ENCODE measurements at regions not wholly inside any gene's neighbourhood (a gene's known extent, or its start where the extent isn't known, plus 50 kb on each side); places are given as distances from the start of the nearest gene placed in this dataset.

- Histone ChIP-seq H3K9me3 (ENCODE audit: control insufficient read depth in 3 of 3, low read length in 3 of 3) (no peaks in the 10 kb centered on the region), H3K4me1 (ENCODE audit: control insufficient read depth in 3 of 3, insufficient read depth in 3 of 3, low read length in 3 of 3) (no peaks in the 10 kb centered on the region), H3K27ac (ENCODE audit: low read depth, low read length) (no peak overlapping the region), H3K9ac (ENCODE audit: low read depth in 1 of 3, low read length in 3 of 3) (no peak overlapping the region), H3K4me3 (ENCODE audit: low read length in 3 of 3) (no peak overlapping the region), H3K27me3 (ENCODE audit: control insufficient read depth in 3 of 3, insufficient read depth in 3 of 3, low read length in 3 of 3) (no peaks in the 10 kb centered on the region), H3K36me3 (ENCODE audit: control insufficient read depth in 3 of 3, insufficient read depth in 3 of 3, low read length in 3 of 3) (no peaks in the 10 kb centered on the region)
Observed at GRCh38 chr5:29240379-29240778, 1953.1 kb upstream of the CDH6 start.

GRCh38 chr5:29239606-29240005 is 1953.9 kb upstream of the CDH6 start:
- Histone ChIP-seq H3K27ac (ENCODE audit: low read depth, low read length) (no peak overlapping the region), H3K27me3 (ENCODE audit: control insufficient read depth in 3 of 3, insufficient read depth in 3 of 3, low read length in 3 of 3) (no peaks in the 10 kb centered on the region), H3K9ac (ENCODE audit: low read depth in 1 of 3, low read length in 3 of 3) (no peak overlapping the region), H3K4me3 (ENCODE audit: low read length in 3 of 3) (no peak overlapping the region), H3K4me1 (ENCODE audit: control insufficient read depth in 3 of 3, insufficient read depth in 3 of 3, low read length in 3 of 3) (no peaks in the 10 kb centered on the region), H3K36me3 (ENCODE audit: control insufficient read depth in 3 of 3, insufficient read depth in 3 of 3, low read length in 3 of 3) (no peaks in the 10 kb centered on the region), H3K9me3 (ENCODE audit: control insufficient read depth in 3 of 3, low read length in 3 of 3) (no peaks in the 10 kb centered on the region)

GRCh38 chr5:29238115-29238514 is 1955.4 kb upstream of the CDH6 start:
- Histone ChIP-seq H3K36me3 (ENCODE audit: control insufficient read depth in 3 of 3, insufficient read depth in 3 of 3, low read length in 3 of 3) (no peaks in the 10 kb centered on the region), H3K27me3 (ENCODE audit: control insufficient read depth in 3 of 3, insufficient read depth in 3 of 3, low read length in 3 of 3) (no peaks in the 10 kb centered on the region), H3K27ac (ENCODE audit: low read depth, low read length) (no peak overlapping the region), H3K9me3 (ENCODE audit: control insufficient read depth in 3 of 3, low read length in 3 of 3) (no peaks in the 10 kb centered on the region), H3K9ac (ENCODE audit: low read depth in 1 of 3, low read length in 3 of 3) (no peak overlapping the region), H3K4me1 (ENCODE audit: control insufficient read depth in 3 of 3, insufficient read depth in 3 of 3, low read length in 3 of 3) (no peaks in the 10 kb centered on the region), H3K4me3 (ENCODE audit: low read length in 3 of 3) (no peak overlapping the region)

- Histone ChIP-seq H3K4me3 (ENCODE audit: low read length in 3 of 3) (no peak overlapping the region), H3K27ac (ENCODE audit: low read depth, low read length) (no peak overlapping the region), H3K4me1 (ENCODE audit: control insufficient read depth in 3 of 3, insufficient read depth in 3 of 3, low read length in 3 of 3) (no peaks in the 10 kb centered on the region), H3K9me3 (ENCODE audit: control insufficient read depth in 3 of 3, low read length in 3 of 3) (no peaks in the 10 kb centered on the region), H3K9ac (ENCODE audit: low read depth in 1 of 3, low read length in 3 of 3) (no peak overlapping the region), H3K36me3 (ENCODE audit: control insufficient read depth in 3 of 3, insufficient read depth in 3 of 3, low read length in 3 of 3) (no peaks in the 10 kb centered on the region), H3K27me3 (ENCODE audit: control insufficient read depth in 3 of 3, insufficient read depth in 3 of 3, low read length in 3 of 3) (no peaks in the 10 kb centered on the region)
Observed at GRCh38 chr5:29231154-29231553, 1962.3 kb upstream of the CDH6 start.

- Histone ChIP-seq H3K36me3 (ENCODE audit: control insufficient read depth in 3 of 3, insufficient read depth in 3 of 3, low read length in 3 of 3) (no peaks in the 10 kb centered on the region), H3K9ac (ENCODE audit: low read depth in 1 of 3, low read length in 3 of 3) (no peak overlapping the region), H3K4me3 (ENCODE audit: low read length in 3 of 3) (no peak overlapping the region), H3K27me3 (ENCODE audit: control insufficient read depth in 3 of 3, insufficient read depth in 3 of 3, low read length in 3 of 3) (no peaks in the 10 kb centered on the region), H3K4me1 (ENCODE audit: control insufficient read depth in 3 of 3, insufficient read depth in 3 of 3, low read length in 3 of 3) (no peaks in the 10 kb centered on the region), H3K9me3 (ENCODE audit: control insufficient read depth in 3 of 3, low read length in 3 of 3) (no peaks in the 10 kb centered on the region), H3K27ac (ENCODE audit: low read depth, low read length) (no peak overlapping the region)
Observed at GRCh38 chr5:29230591-29230990, 1962.9 kb upstream of the CDH6 start.

- no peak overlapping the region for H3K9ac ChIP-seq (ENCODE audit: low read depth in 1 of 3, low read length in 3 of 3)
- no peaks in the 10 kb centered on the region for H3K4me1 ChIP-seq (ENCODE audit: control insufficient read depth in 3 of 3, insufficient read depth in 3 of 3, low read length in 3 of 3)
- no peaks in the 10 kb centered on the region for H3K36me3 ChIP-seq (ENCODE audit: control insufficient read depth in 3 of 3, insufficient read depth in 3 of 3, low read length in 3 of 3)
- H3K9me3 ChIP-seq (ENCODE audit: control insufficient read depth in 3 of 3, low read length in 3 of 3), result no peaks in the 10 kb centered on the region
- H3K4me3 ChIP-seq (ENCODE audit: low read length in 3 of 3), result no peak overlapping the region
- H3K27me3 ChIP-seq (ENCODE audit: control insufficient read depth in 3 of 3, insufficient read depth in 3 of 3, low read length in 3 of 3), result no peaks in the 10 kb centered on the region
- H3K27ac ChIP-seq (ENCODE audit: low read depth, low read length), result no peak overlapping the region
Observed at GRCh38 chr5:29229461-29229860, 1964.0 kb upstream of the CDH6 start.

- H3K36me3 ChIP-seq (ENCODE audit: control insufficient read depth in 3 of 3, insufficient read depth in 3 of 3, low read length in 3 of 3), result no peaks in the 10 kb centered on the region
Observed at GRCh38 chr5:29218138-29218537, 1975.3 kb upstream of the CDH6 start.

GRCh38 chr5:29214839-29215238 is 1978.6 kb upstream of the CDH6 start:
- Histone ChIP-seq H3K27ac (ENCODE audit: low read depth, low read length) (no peak overlapping the region), H3K4me3 (ENCODE audit: low read length in 3 of 3) (no peak overlapping the region)

More at GRCh38 chr5:29218138-29218537, 1975.3 kb upstream of the CDH6 start:
- Histone ChIP-seq H3K9me3 (ENCODE audit: control insufficient read depth in 3 of 3, low read length in 3 of 3) (no peaks in the 10 kb centered on the region), H3K4me3 (ENCODE audit: low read length in 3 of 3) (no peak overlapping the region), H3K27ac (ENCODE audit: low read depth, low read length) (no peak overlapping the region), H3K9ac (ENCODE audit: low read depth in 1 of 3, low read length in 3 of 3) (no peak overlapping the region), H3K27me3 (ENCODE audit: control insufficient read depth in 3 of 3, insufficient read depth in 3 of 3, low read length in 3 of 3) (no peaks in the 10 kb centered on the region), H3K4me1 (ENCODE audit: control insufficient read depth in 3 of 3, insufficient read depth in 3 of 3, low read length in 3 of 3) (no peaks in the 10 kb centered on the region)

GRCh38 chr5:29213475-29213874 is 1980.0 kb upstream of the CDH6 start:
- Histone ChIP-seq H3K27ac (ENCODE audit: low read depth, low read length) (no peak overlapping the region), H3K4me1 (ENCODE audit: control insufficient read depth in 3 of 3, insufficient read depth in 3 of 3, low read length in 3 of 3) (no peaks in the 10 kb centered on the region), H3K36me3 (ENCODE audit: control insufficient read depth in 3 of 3, insufficient read depth in 3 of 3, low read length in 3 of 3) (no peaks in the 10 kb centered on the region), H3K4me3 (ENCODE audit: low read length in 3 of 3) (no peak overlapping the region), H3K9ac (ENCODE audit: low read depth in 1 of 3, low read length in 3 of 3) (no peak overlapping the region), H3K27me3 (ENCODE audit: control insufficient read depth in 3 of 3, insufficient read depth in 3 of 3, low read length in 3 of 3) (no peaks in the 10 kb centered on the region), H3K9me3 (ENCODE audit: control insufficient read depth in 3 of 3, low read length in 3 of 3) (no peaks in the 10 kb centered on the region)

More at GRCh38 chr5:29214839-29215238, 1978.6 kb upstream of the CDH6 start:
- Histone ChIP-seq H3K9ac (ENCODE audit: low read depth in 1 of 3, low read length in 3 of 3) (no peak overlapping the region), H3K4me1 (ENCODE audit: control insufficient read depth in 3 of 3, insufficient read depth in 3 of 3, low read length in 3 of 3) (no peaks in the 10 kb centered on the region), H3K36me3 (ENCODE audit: control insufficient read depth in 3 of 3, insufficient read depth in 3 of 3, low read length in 3 of 3) (no peaks in the 10 kb centered on the region), H3K27me3 (ENCODE audit: control insufficient read depth in 3 of 3, insufficient read depth in 3 of 3, low read length in 3 of 3) (no peaks in the 10 kb centered on the region), H3K9me3 (ENCODE audit: control insufficient read depth in 3 of 3, low read length in 3 of 3) (no peaks in the 10 kb centered on the region)

- Histone ChIP-seq H3K27me3 (ENCODE audit: control insufficient read depth in 3 of 3, insufficient read depth in 3 of 3, low read length in 3 of 3) (no peaks in the 10 kb centered on the region), H3K27ac (ENCODE audit: low read depth, low read length) (no peak overlapping the region), H3K4me3 (ENCODE audit: low read length in 3 of 3) (no peak overlapping the region), H3K9me3 (ENCODE audit: control insufficient read depth in 3 of 3, low read length in 3 of 3) (no peaks in the 10 kb centered on the region), H3K36me3 (ENCODE audit: control insufficient read depth in 3 of 3, insufficient read depth in 3 of 3, low read length in 3 of 3) (no peaks in the 10 kb centered on the region), H3K9ac (ENCODE audit: low read depth in 1 of 3, low read length in 3 of 3) (no peak overlapping the region), H3K4me1 (ENCODE audit: control insufficient read depth in 3 of 3, insufficient read depth in 3 of 3, low read length in 3 of 3) (no peaks in the 10 kb centered on the region)
Observed at GRCh38 chr5:29208024-29208423, 1985.5 kb upstream of the CDH6 start.

GRCh38 chr5:29203049-29203448 is 1990.4 kb upstream of the CDH6 start:
- Histone ChIP-seq H3K4me3 (ENCODE audit: low read length in 3 of 3) (no peak overlapping the region), H3K36me3 (ENCODE audit: control insufficient read depth in 3 of 3, insufficient read depth in 3 of 3, low read length in 3 of 3) (no peaks in the 10 kb centered on the region), H3K9ac (ENCODE audit: low read depth in 1 of 3, low read length in 3 of 3) (no peak overlapping the region)

More at GRCh38 chr5:29203049-29203448, 1990.4 kb upstream of the CDH6 start:
- no peaks in the 10 kb centered on the region for H3K9me3 ChIP-seq (ENCODE audit: control insufficient read depth in 3 of 3, low read length in 3 of 3)
- H3K27ac ChIP-seq (ENCODE audit: low read depth, low read length), result no peak overlapping the region
- H3K27me3 ChIP-seq (ENCODE audit: control insufficient read depth in 3 of 3, insufficient read depth in 3 of 3, low read length in 3 of 3), result no peaks in the 10 kb centered on the region
- no peaks in the 10 kb centered on the region for H3K4me1 ChIP-seq (ENCODE audit: control insufficient read depth in 3 of 3, insufficient read depth in 3 of 3, low read length in 3 of 3)

All from skeletal muscle tissue (tissue), 3 donors.